Midbrain (tissue), 1 donor: ENCODE measurements at regions not wholly inside any gene's neighbourhood (a gene's known extent, or its start where the extent isn't known, plus 50 kb on each side); places are given as distances from the start of the nearest gene placed in this dataset.

Experiments used
- DNase-seq: peaks from one replicate; lab custom pipeline; 2025; lab: John Stamatoyannopoulos, UW

DNA sequence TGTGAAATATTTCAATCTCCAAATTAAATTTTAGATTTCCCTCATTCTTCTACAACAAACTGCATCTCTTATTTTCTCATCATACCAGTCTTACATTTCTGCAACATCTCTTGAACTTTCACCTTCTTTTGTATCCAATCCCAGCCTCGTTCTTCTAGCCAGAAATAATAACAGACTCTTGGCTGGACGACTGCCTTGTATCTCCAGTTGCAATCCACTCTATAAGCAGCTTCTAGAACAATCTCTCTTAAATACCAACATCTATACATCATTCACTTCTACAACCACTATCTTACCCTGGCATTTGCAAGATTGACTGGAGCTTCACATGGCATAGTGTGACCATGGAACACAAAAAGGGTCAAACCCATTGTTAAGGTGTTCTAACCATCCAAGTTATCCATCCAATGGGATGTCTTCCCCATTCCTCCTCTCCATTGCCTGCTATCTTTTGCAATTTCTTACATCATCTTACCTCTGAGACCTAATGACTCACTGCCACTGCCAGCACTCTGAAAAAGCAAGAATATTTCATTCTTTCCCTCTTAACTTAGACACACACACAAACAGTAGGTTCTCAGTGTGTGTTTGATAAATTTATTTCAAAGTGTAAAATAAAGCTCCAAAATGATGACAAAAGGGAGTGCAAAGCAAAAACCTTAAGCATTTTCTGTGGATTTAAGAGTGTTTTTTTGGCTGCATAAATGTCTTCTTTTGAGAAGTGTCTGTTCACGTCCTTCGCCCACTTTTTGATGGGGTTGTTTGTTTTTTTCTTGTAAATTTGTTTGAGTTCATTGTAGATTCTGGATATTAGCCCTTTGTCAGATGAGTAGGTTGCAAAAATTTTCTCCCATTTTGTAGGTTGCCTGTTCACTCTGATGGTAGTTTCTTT is 145.6 kb downstream of the METTL4 start:
- no peak for DNase-seq

GRCh38 chr18:2430191-2430590 is 141.1 kb downstream of the METTL4 start:
- DNase-seq = no peak

DNA sequence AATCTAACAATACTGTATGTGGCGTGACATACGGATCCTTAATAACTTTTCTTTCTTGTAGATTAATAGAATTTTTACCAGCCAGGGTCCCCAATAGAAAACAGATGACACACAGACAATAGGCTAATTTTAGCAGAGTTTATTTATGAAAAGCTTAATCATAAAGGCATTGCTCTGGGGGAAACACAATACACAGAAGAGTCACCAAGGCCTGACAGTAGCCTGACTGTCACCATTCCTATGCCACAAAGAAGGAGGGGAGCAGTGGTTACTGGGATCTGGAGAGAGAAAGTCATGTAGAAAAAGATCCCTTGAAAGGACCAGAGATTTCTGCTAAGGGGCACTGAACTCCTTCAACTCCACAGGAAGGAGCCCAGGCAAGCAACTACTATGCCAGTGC is 139.5 kb downstream of the METTL4 start:
- no peak for DNase-seq

GRCh38 chr18:2433366-2433765 is 137.9 kb downstream of the METTL4 start:
- no peak for DNase-seq

GRCh38 chr18:2441544-2441943 is 129.8 kb downstream of the METTL4 start:
- DNase-seq = no peak

GRCh38 chr18:2442006-2442405 is 129.3 kb downstream of the METTL4 start:
- no peak for DNase-seq

DNA sequence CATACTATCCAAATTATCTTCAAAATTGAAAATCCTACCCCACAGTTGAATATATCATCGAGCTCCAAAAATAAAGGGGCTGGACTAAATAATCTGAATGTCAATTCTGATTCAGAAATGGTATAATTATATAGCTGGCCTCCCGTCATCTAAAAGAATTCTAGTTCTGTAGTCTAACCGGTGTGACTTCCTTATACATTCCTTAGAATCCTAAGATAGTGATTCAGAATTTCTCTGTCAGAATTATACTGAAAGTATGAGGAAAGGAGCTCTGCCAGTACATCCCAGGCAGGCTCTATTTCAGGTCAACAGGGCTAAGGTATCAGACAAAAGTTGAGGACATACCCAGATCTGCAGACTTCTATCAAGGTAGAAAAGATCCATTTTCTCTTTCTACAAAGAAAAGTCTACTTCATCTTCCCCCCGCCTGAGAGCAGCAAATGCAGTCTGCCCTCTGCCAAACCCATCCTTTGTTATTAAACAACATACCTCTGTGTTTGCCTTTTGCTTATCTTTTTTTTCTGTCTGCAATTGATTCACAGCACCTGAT is 128.5 kb downstream of the METTL4 start:
- no peak for DNase-seq

GRCh38 chr18:2444201-2444875 is 127.0 kb downstream of the METTL4 start:
- no peak for DNase-seq

DNA sequence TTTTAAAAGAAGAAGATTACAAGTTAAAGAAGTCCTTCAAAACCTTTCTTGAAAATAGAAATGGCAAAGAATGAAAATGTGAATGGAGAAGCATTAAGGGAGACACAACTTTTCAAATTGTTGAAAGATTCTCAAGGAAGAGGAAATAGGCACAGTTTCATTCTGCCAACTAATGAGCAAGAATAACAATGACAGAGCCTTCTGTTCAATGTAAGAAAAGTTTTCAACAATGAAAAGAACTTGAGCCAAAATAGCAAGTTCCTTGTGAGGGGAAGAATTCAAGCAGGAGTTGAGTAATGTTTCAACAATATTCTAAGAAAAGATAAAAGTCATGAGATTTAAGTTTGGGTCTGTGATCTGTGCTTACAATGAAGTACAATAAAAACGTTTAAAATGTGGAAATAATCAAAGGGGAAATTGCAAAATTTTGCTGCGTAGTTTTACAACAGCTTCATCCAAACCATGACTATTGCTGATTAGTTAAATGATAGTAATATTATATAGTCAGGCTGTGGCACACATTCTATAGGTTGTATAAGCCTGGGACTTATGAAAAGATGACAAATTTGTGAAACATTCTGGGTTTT is 122.6 kb downstream of the METTL4 start:
- DNase-seq = no peak

- no peak for DNase-seq
Observed at GRCh38 chr18:2451556-2451955, 119.7 kb downstream of the METTL4 start.

DNA sequence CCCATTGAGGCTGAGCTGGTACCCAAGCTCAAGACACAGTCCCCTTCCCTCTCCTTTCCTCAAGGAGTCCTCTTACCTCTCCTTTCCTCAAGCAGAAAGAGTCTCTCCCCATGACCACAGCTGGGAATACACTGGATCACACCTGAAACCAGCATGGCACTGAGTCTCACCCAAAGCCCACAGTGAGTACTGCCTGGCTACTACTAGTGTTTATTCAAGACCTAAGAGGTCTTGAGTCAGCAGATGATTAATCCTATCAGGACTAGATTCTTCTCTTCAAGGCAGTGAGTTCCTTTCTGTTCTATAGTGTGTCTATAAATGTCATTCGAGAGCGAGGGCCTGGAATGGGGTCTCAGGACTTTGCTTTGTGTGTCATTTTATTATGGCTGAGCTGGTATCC is 111.4 kb downstream of the METTL4 start:
- no peak for DNase-seq

DNA sequence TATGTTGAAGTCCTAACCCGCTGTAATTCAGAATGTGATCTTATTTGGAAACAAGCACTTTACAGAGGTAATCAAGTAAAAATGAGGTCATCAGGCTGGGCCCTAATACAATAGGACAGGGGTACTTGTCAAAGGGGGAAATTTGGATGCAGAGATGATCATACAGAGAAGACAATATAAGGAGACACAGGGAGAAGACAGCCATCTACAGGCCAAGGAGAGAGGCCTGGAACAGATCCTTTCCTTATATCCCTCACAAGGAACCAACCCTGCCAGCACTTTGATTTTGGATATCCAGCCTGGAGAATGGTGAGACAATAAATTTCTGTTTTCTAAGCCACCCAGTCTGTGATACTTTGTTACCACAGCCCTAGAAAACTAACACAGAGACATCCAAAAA is 104.3 kb downstream of the METTL4 start:
- no peak for DNase-seq

DNA sequence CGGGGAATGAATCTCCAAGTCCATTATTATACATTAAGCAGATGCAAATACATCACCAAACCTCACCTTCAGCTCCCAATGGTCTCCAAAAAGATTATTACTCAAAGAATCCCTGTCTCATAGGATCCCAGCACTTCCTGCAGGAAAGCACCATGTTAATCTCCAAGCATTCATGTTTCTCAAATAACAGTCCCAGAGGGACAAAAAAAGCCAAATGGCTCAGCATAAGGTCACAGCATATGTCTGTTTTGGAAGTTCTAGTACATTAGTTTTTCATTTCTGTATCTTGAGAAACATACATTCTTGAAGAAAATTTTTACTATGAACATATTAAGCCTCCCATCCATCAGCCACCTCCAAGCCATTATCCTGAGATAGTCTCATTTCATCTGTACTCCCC is 103.3 kb downstream of the METTL4 start:
- DNase-seq = no peak

- no peak for DNase-seq
Observed at GRCh38 chr18:2471523-2471922, 99.8 kb downstream of the METTL4 start.

GRCh38 chr18:2478662-2479061 is 92.6 kb downstream of the METTL4 start:
- no peak for DNase-seq

DNA sequence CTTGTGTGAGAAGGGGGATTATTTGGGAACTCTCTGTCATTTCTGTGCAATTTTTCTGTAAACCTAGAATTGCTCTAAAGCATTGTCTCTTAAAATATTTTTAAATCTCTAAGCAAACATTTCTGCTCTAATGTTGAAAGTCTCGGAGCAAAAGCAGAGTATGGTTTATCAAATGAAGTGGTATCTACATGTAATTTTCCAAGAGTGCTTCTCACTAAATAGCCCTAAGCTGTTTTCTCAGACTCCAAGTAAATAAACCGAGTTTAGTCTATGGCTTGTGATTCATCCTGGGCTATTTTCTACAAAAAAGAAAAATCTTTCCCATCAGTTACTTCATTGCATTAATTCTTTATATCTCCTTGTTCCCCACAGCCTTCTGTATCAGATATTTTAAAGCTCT is 90.8 kb downstream of the METTL4 start:
- no peak for DNase-seq

- no peak for DNase-seq
Observed at GRCh38 chr18:2482706-2483475, 88.4 kb downstream of the METTL4 start.

DNA sequence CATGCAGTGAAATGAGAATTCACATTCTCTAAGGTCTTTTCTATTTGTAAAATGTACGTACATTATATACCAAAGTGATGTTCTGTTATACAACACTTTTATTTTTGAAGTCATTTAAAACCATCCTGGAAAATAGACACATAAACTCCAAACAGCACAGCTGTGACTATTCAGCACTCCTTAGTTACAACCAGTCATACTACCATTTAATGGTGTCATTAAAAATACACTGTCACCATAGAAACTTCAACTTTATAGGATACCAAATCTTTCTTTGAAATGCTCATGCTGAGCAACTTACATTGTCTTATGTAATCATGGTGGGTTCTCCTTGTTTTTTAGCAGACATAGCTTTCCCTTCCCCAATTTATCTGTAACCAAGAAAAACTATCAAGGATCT is 85.3 kb downstream of the METTL4 start:
- DNase-seq = no peak

- no peak for DNase-seq
Observed at GRCh38 chr18:2486426-2486825, 84.9 kb downstream of the METTL4 start.
